Liver (tissue), 8 donors: ENCODE measurements at regions not wholly inside any gene's neighbourhood (a gene's known extent, or its start where the extent isn't known, plus 50 kb on each side); places are given as distances from the start of the nearest gene placed in this dataset.

ENCODE experiments used
- DNase-seq: peaks from one replicate; pipeline ENCODE4 v3.0.0-alpha.2; 2017; ENCODE audit warnings: low spot score
- H3K27ac ChIP-seq, 2 donors: one replicate each; pipeline ENCODE4 v1.7.0; 2013; ENCODE audit warnings: inconsistent platforms in 2 of 2, low read length in 2 of 2, control low read depth in 1 of 2, low read depth in 1 of 2, mild to moderate bottlenecking in 1 of 2
- H3K27me3 ChIP-seq, 4 donors: one replicate each; pipeline versions ENCODE4 v1.6.1 to v1.7.0; 2013; ENCODE audit warnings: low read length in 3 of 4, inconsistent platforms in 1 of 4, mild to moderate bottlenecking in 1 of 4, moderate library complexity in 1 of 4; ENCODE audit not compliant: control insufficient read depth in 4 of 4, insufficient read depth in 4 of 4
- H3K36me3 ChIP-seq, 4 donors: one replicate each; pipeline versions ENCODE4 v1.6.1 to v1.7.0; 2013; ENCODE audit warnings: low read length in 3 of 4, mild to moderate bottlenecking in 3 of 4, low read depth in 1 of 4, moderate library complexity in 1 of 4; ENCODE audit not compliant: control insufficient read depth in 4 of 4, insufficient read depth in 3 of 4
- H3K4me1 ChIP-seq, 4 donors: one replicate each; pipeline versions ENCODE4 v1.6.1 to v1.7.0; 2013; ENCODE audit warnings: low read length in 3 of 4, mild to moderate bottlenecking in 3 of 4, moderate library complexity in 1 of 4; ENCODE audit not compliant: control insufficient read depth in 4 of 4, insufficient read depth in 4 of 4
- H3K4me3 ChIP-seq, 3 donors: one replicate each; pipeline versions ENCODE4 v1.6.1 to v1.7.0; 2013; ENCODE audit warnings: low read length in 3 of 3, control low read depth in 1 of 3, low read depth in 1 of 3, mild to moderate bottlenecking in 1 of 3
- H3K9ac ChIP-seq, 2 donors: one replicate each; pipeline ENCODE4 v1.7.0; 2013; ENCODE audit warnings: low read length in 2 of 2, mild to moderate bottlenecking in 2 of 2, moderate library complexity in 2 of 2, control low read depth in 1 of 2, low read depth in 1 of 2
- H3K9me3 ChIP-seq, 4 donors: one replicate each; pipeline versions ENCODE4 v1.6.1 to v1.7.0; 2013; ENCODE audit warnings: low read length in 3 of 4; ENCODE audit not compliant: control insufficient read depth in 4 of 4
- CTCF ChIP-seq: fragments of 150-350 bp; IDR thresholded peaks from 2 replicates; pipeline ENCODE4 v1.5.1; 2017; ENCODE audit warnings: improper control_type of control experiment, low read depth, low read length; ENCODE audit not compliant: missing input control
- EGR1 ChIP-seq, 2 donors: IDR thresholded peaks; 2 replicates each; pipeline ENCODE4 v1.6.1; 2016 to 2018; ENCODE audit warnings: antibody characterized with exemption in 2 of 2, low read depth in 2 of 2
- FOXA1 ChIP-seq: IDR thresholded peaks from 2 replicates; pipeline ENCODE4 v1.6.1; 2016; ENCODE audit warnings: antibody characterized with exemption
- FOXA2 ChIP-seq: IDR thresholded peaks from 2 replicates; pipeline ENCODE4 v1.6.1; 2016; ENCODE audit warnings: antibody characterized with exemption
- GABPA ChIP-seq, 2 donors: IDR thresholded peaks in 1 of 2; conservative IDR thresholded peaks in 1 of 2; 2 replicates each; pipeline ENCODE4 v1.6.1; 2016; ENCODE audit warnings: antibody characterized with exemption in 2 of 2, mild to moderate bottlenecking in 1 of 2, moderate library complexity in 1 of 2
- HNF4G ChIP-seq: IDR thresholded peaks from 2 replicates; pipeline ENCODE4 v1.6.1; 2016; ENCODE audit warnings: antibody characterized with exemption
- JUND ChIP-seq, 2 donors: IDR thresholded peaks; 2 replicates each; pipeline ENCODE4 v1.6.1; 2016; ENCODE audit warnings: antibody characterized with exemption in 2 of 2
- MAX ChIP-seq: IDR thresholded peaks from 2 replicates; pipeline ENCODE4 v1.6.1; 2016; ENCODE audit warnings: antibody characterized with exemption
- NR2F2 ChIP-seq: IDR thresholded peaks from 2 replicates; pipeline ENCODE4 v1.6.1; 2016; ENCODE audit warnings: antibody characterized with exemption
- RAD21 ChIP-seq, 2 donors: IDR thresholded peaks; 2 replicates each; pipeline ENCODE4 v1.6.1; 2016; ENCODE audit warnings: antibody characterized with exemption in 2 of 2, mild to moderate bottlenecking in 2 of 2
- RXRA ChIP-seq, 2 donors: IDR thresholded peaks; 2 replicates each; pipeline ENCODE4 v1.6.1; 2017 to 2018; ENCODE audit warnings: antibody characterized with exemption in 2 of 2, mild to moderate bottlenecking in 1 of 2
- SP1 ChIP-seq: IDR thresholded peaks from 2 replicates; pipeline ENCODE4 v1.6.1; 2018; ENCODE audit warnings: antibody characterized with exemption, mild to moderate bottlenecking
- TAF1 ChIP-seq: conservative IDR thresholded peaks from 2 replicates; pipeline ENCODE4 v1.6.1; 2016; ENCODE audit warnings: antibody characterized with exemption, mild to moderate bottlenecking
- WGBS: extraction: QIAGEN DNeasy Blood & Tissue Kit; methylation state at CpG from one replicate; pipeline ENCODE4 v1.1.7; 2013; 5-methylcytosine and 5-hydroxymethylcytosine counted together
- TF ChIP-seq, protein P1 (sequence below): IDR thresholded peaks from 2 replicates; pipeline ENCODE4 v1.6.1; 2016; ENCODE audit warnings: antibody characterized with exemption
- TF ChIP-seq, protein P2 (sequence below): IDR thresholded peaks from 2 replicates; pipeline ENCODE4 v1.6.1; 2016; ENCODE audit warnings: antibody characterized with exemption, mild to moderate bottlenecking
- donor health status: healthy.
- donor health status: healthy.
- donor health status: healthy.
- donor health status: healthy.
- donor health status: healthy.

DNA sequence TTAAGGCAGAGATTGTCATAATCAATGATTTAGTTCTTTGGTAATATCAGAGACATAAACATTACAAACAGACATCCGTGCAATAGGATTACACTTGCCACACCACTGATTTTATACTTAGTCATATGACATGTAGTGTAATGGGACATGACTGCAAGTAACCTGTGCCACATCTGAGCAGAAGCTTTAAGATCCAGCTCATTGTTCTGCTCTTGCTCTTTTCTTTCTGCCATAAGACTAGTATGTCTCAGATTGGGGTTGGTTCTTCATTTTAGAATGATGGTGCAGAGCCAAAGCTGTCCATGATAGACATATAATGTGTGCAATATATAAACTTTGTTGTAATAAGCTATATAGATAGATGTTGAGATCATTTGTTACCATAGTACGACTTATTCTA is 119.7 kb upstream of the SEMA3A start:
- H3K4me1 ChIP-seq, result no peaks in the 10 kb centered on the region
- H3K4me3 ChIP-seq, result no peak overlapping the region
- no peak overlapping the region for H3K9ac ChIP-seq
- TF ChIP-seq MAX, result no peak
- TF ChIP-seq JUND (IDR thresholded peaks at IDR 0.05), result no peak
- no peak for TF ChIP-seq NR2F2
- TF ChIP-seq, protein P1, sequence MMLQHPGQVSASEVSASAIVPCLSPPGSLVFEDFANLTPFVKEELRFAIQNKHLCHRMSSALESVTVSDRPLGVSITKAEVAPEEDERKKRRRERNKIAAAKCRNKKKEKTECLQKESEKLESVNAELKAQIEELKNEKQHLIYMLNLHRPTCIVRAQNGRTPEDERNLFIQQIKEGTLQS, result no peak
- no peak for TF ChIP-seq RXRA (IDR thresholded peaks at IDR 0.05)
- TF ChIP-seq, protein P2, sequence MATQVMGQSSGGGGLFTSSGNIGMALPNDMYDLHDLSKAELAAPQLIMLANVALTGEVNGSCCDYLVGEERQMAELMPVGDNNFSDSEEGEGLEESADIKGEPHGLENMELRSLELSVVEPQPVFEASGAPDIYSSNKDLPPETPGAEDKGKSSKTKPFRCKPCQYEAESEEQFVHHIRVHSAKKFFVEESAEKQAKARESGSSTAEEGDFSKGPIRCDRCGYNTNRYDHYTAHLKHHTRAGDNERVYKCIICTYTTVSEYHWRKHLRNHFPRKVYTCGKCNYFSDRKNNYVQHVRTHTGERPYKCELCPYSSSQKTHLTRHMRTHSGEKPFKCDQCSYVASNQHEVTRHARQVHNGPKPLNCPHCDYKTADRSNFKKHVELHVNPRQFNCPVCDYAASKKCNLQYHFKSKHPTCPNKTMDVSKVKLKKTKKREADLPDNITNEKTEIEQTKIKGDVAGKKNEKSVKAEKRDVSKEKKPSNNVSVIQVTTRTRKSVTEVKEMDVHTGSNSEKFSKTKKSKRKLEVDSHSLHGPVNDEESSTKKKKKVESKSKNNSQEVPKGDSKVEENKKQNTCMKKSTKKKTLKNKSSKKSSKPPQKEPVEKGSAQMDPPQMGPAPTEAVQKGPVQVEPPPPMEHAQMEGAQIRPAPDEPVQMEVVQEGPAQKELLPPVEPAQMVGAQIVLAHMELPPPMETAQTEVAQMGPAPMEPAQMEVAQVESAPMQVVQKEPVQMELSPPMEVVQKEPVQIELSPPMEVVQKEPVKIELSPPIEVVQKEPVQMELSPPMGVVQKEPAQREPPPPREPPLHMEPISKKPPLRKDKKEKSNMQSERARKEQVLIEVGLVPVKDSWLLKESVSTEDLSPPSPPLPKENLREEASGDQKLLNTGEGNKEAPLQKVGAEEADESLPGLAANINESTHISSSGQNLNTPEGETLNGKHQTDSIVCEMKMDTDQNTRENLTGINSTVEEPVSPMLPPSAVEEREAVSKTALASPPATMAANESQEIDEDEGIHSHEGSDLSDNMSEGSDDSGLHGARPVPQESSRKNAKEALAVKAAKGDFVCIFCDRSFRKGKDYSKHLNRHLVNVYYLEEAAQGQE, result no peak
- TF ChIP-seq SP1, result no peak
- TF ChIP-seq TAF1, result no peak
- TF ChIP-seq FOXA1, result no peak
- no peak for TF ChIP-seq HNF4G
- no peak for TF ChIP-seq EGR1 (IDR thresholded peaks at IDR 0.05; ENCODE audit: low read depth in 2 of 2)
- no peak for TF ChIP-seq RAD21 (IDR thresholded peaks at IDR 0.05)
- TF ChIP-seq FOXA2, result no peak
- no peak for DNase-seq
- no peaks in the 10 kb centered on the region for H3K36me3 ChIP-seq
- no peaks in the 10 kb centered on the region for H3K27me3 ChIP-seq
- H3K27ac ChIP-seq, result no peak overlapping the region
- H3K9me3 ChIP-seq, result no peaks in the 10 kb centered on the region
- 84% methylated on average over 2 of the region's 2 CpGs for WGBS

- Histone ChIP-seq H3K4me1 (no peaks in the 10 kb centered on the region), H3K4me3 (no peak overlapping the region), H3K36me3 (no peaks in the 10 kb centered on the region), H3K9ac (no peak overlapping the region), H3K27me3 (no peaks in the 10 kb centered on the region), H3K27ac (no peak overlapping the region), H3K9me3 (no peaks in the 10 kb centered on the region)
- no peak for TF ChIP-seq NR2F2
- no peak for TF ChIP-seq RAD21 (IDR thresholded peaks at IDR 0.05)
- TF ChIP-seq CTCF, result no peak
- no peak for TF ChIP-seq MAX
- no peak for TF ChIP-seq GABPA (IDR thresholded peaks at IDR 0.05 in 1 of 2, conservative IDR thresholded peaks at IDR 0.05 in 1 of 2)
- DNase-seq, result no peak
- WGBS, result 69% methylated on average over 2 of the region's 2 CpGs
Observed at GRCh38 chr7:84304407-84304806, 109.8 kb upstream of the SEMA3A start.
